HG03354 (cell line): ENCODE measurements at regions not wholly inside any gene's neighbourhood (a gene's known extent, or its start where the extent isn't known, plus 50 kb on each side); places are given as distances from the start of the nearest gene placed in this dataset.
"Not testable (repeated sequence)": the region's sequence is repeated elsewhere in the genome, so short reads cannot be mapped to it uniquely, and the experiment has no call there.

Experiments
- ATAC-seq: cut with Tn5 transposase; IDR thresholded peaks from one replicate; pipeline ENCODE4 v1.9.1; 2021; ENCODE audit warnings: mild to moderate bottlenecking; ENCODE audit not compliant: unreplicated experiment, poor library complexity, severe bottlenecking

GRCh38 chr4:159871141-159871540, 768.3 kb downstream of the RAPGEF2 start:
- no peak for ATAC-seq

DNA sequence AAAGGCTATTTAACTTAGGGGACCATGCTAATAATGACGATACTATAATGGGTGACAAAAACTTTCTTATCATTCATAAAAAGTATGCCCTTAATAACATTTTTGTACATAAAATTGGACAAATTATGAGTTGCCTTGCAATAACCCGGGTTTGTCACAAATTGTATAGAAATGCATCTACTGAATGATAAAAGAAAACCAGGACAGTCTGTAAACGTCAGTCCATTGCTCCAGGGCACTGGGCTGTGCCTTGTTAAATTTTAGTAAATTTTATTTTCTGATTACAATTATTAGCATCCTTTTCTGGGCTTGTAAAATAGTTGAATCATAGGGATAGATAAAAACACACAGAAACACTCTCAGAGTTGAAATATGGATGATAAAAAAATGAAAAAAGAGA, 778.3 kb downstream of the RAPGEF2 start:
- ATAC-seq: no peak

GRCh38 chr4:159884989-159885388, 782.1 kb downstream of the RAPGEF2 start:
- ATAC-seq: no peak

GRCh38 chr4:159899596-159899995, 796.7 kb downstream of the RAPGEF2 start:
- ATAC-seq: no peak

GRCh38 chr4:159900562-159900961, 797.7 kb downstream of the RAPGEF2 start:
- no peak for ATAC-seq

- no peak for ATAC-seq
Measured at GRCh38 chr4:159902648-159903047, 799.8 kb downstream of the RAPGEF2 start.

GRCh38 chr4:159904906-159905305, 802.0 kb downstream of the RAPGEF2 start:
- ATAC-seq: no peak

DNA sequence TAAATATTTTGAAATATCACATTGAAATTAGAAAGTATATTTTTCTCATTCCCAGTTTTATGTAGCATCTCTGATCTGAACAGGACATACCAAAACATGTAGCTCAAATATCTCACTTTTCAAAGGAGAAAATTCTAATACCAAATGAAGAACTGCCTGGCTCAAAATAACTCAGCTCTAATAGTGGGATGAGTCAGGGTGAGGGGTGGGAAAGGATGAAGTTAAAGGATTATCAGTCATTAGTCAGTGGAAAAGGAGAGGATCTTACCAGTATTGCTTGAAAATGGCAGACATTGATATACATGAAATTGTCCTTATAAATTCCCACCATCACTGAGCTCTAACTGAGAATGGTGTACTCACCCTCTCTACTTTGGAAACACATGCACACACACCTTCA, 803.2 kb downstream of the RAPGEF2 start:
- no peak for ATAC-seq

DNA sequence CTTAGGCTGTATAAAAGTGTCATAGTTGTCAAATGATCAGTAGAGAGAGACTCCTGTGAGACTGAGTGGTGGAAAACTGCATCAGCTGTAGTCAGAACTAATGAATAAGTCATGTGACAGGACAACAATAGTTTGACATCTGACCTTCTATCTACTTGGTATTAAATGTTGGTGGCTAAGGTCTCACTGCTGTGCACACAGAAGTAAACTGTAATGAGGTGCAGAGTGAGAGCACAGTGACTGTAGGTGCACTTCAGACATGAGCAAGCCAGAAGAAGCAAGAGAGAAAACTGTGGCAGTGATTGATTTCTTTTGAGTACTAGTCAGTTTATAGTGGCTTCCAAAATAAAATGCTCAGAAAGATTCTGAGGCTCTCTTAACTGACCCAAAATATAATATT, 803.6 kb downstream of the RAPGEF2 start:
- ATAC-seq: no peak

DNA sequence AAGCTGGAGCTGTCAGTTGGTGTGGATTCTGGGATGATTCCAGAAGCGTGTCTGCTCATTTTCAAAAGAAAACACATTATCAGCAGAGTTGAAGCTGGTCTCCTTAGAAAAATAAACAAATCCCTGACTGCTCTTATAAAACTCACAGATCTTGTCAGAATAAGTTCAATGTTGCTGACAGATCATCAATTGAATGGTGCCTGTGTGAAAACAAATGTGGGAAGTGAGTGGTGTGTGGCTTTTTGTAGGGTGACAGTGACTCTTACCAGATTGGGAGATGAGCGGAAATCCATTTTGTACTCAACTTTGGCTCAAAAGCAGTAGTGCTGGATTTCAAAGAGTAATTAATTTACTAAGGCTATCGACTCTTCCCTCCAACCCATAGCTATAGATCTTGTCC, 807.8 kb downstream of the RAPGEF2 start:
- ATAC-seq: no peak

GRCh38 chr4:159922119-159922518, 819.2 kb downstream of the RAPGEF2 start:
- no peak for ATAC-seq

DNA sequence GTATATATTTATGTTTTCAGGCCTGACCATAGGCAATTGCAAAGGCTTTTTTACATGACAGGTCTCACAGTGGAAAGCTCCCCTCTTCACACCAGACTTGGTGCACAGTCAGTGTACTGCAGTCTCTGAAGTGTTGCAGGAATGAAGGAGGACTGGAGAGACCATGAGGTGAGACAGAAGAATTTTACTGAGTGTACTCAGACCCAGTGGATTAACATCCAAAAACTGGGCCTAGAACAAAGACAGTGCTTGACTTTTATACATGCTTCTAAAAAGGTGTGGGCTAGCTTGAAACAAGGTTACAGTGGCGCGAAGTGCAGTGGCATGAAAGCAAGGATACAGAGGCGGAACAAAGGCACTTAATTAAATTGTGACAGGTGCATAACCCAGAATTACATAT, 822.9 kb downstream of the RAPGEF2 start:
- no peak for ATAC-seq

GRCh38 chr4:159926871-159927270, 824.0 kb downstream of the RAPGEF2 start:
- no peak for ATAC-seq

DNA sequence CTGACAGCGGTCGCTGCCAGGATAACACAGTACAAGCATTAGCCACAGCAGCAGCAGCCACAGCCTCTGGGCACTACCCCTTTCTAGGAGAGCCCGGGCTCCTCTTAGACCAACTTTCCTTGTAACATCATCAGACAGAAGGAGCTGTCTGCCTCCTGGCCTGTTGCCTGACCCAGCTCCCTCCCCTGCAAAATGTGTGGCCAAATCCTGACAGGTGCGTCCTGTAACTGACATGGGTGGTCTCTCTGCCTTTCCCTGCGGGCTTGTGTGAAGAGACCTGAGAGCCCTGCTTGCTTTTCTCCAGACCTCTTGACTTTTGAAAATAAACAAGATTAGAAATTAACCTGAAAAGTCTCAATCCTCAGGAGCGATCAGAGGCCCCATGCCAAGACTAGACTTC, 824.9 kb downstream of the RAPGEF2 start:
- no peak for ATAC-seq

- ATAC-seq: not testable (repeated sequence)
Measured at GRCh38 chr4:159934602-159935001, 831.7 kb downstream of the RAPGEF2 start.

DNA sequence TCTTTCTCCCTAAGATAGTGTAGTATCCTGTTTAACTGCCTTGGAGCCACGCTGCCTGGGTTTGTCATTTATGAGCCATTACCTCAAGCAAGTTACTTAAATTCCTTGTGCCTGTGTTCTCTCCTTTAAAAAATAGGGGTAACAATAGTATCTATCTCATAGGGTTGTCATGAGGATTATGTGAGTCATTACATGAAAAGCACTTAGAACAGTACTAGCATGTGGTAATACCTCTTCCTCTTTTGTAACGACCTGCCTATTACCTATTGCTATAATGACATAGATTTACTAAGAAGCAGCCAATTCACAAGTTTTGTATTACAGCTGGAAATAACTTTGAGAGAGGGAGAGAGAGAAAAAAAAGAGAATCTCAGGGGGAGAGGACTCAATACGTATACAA, 834.7 kb downstream of the RAPGEF2 start:
- ATAC-seq: peak; percentile 95

GRCh38 chr4:159939681-159940080, 836.8 kb downstream of the RAPGEF2 start:
- ATAC-seq: not testable (repeated sequence)

- no peak for ATAC-seq
Measured at GRCh38 chr4:159941076-159941475, 838.2 kb downstream of the RAPGEF2 start.

DNA sequence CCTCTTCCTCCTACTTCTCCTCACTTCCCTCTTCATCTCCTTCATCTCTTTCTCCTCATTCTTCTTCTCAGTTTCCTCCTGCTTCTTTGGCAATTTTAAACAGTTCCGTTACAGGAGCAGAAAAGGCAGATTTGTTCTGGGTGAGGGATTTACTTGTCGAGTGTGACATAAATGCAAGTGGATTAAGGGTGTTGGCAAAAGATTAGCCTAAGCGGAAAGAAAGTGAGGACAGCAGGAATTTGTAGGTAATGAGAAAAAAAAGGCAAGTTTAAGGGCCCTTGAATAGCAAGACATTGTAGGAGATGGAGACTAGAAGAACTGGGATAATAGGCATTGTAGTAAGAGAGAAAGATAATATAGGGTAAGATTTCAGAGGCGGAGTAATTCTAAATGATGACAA, 841.6 kb downstream of the RAPGEF2 start:
- no peak for ATAC-seq

DNA sequence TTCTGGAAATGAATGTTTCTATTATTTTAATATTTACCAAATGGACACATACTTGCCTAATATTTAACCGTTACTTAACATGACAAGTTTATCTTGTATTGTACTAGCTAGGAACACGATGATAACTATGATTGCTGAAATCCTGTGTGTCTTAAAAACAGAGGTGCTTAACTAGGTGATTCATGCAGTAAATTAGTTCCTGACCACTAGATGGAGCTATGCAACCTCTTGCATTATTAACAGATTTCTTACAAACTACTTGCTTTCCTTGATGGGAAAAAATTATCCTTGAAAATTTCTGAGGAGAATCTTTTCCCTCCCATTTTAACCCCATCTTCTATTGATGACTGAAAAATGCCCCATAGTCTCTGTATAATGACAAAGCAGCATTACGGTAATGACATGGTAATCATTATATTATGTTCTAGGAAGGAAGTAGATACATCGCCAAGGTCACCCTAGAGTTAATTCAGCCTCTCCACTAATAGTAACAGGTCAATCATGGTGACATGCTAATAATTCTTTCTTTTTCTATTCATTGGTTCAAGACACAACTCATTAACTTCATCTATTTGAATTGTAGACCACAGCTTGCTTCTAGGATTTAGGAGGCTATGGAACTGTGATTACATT, 844.2 kb downstream of the RAPGEF2 start:
- ATAC-seq: peak; percentile 79

- no peak for ATAC-seq
Measured at GRCh38 chr4:159950707-159951106, 847.8 kb downstream of the RAPGEF2 start.

GRCh38 chr4:159966746-159967145, 863.9 kb downstream of the RAPGEF2 start:
- ATAC-seq: no peak
